ENCODE measurements at regions not wholly inside any gene's neighbourhood (a gene's known extent, or its start where the extent isn't known, plus 50 kb on each side); places are given as distances from the start of the nearest gene placed in this dataset.

- TF ChIP-seq EZH2 (IDR thresholded peaks at IDR 0.05) (no peak), POLR2AphosphoS5 (IDR thresholded peaks at IDR 0.05; ENCODE audit: borderline replicate concordance, low read depth, low read length) (no peak), FOXP2 (optimal IDR thresholded peaks at IDR 0.05; ENCODE audit: control extremely low read depth, extremely low read length, insufficient read depth) (no peak)
These were observed 183.4 kb upstream of the CNR1 start for GRCh38 chr6:88349511-88349910.
